Urothelium cell line (cell line): ENCODE measurements at regions not wholly inside any gene's neighbourhood (a gene's known extent, or its start where the extent isn't known, plus 50 kb on each side); places are given as distances from the start of the nearest gene placed in this dataset.
"Not testable (repeated sequence)": the region's sequence is repeated elsewhere in the genome, so short reads cannot be mapped to it uniquely, and the experiment has no call there.

Source experiments
- DNase-seq: peaks from one replicate; pipeline ENCODE4 v3.0.0; 2011; ENCODE audit warnings: low spot score, mixed read lengths
- FAIRE-seq: peaks from 2 replicates; lab custom pipeline; 2011; peaks lifted over from hg19 to GRCh38; lab: Jason Lieb, UNC

- no peak for FAIRE-seq
- DNase-seq = no peak
Measured at GRCh38 chr1:65527190-65527589, 106.7 kb downstream of the LEPR start.

- FAIRE-seq (no peak), DNase-seq (no peak)
Measured at GRCh38 chr1:65527707-65528503, 107.4 kb downstream of the LEPR start.

- FAIRE-seq = no peak
- no peak for DNase-seq
Measured at GRCh38 chr1:65531972-65532570, 111.6 kb downstream of the LEPR start.

- FAIRE-seq (no peak), DNase-seq (no peak)
Measured at GRCh38 chr1:65535981-65536380, 115.5 kb downstream of the LEPR start.

GRCh38 chr1:65538086-65538485, 117.6 kb downstream of the LEPR start:
- DNase-seq (no peak), FAIRE-seq (no peak)

- FAIRE-seq = no peak
- no peak for DNase-seq
Measured at GRCh38 chr1:65538664-65539063, 118.2 kb downstream of the LEPR start.

GRCh38 chr1:65539266-65540131, 119.0 kb downstream of the LEPR start:
- FAIRE-seq (no peak), DNase-seq (no peak)

GRCh38 chr1:65541161-65541560, 120.7 kb downstream of the LEPR start:
- no peak for DNase-seq
- no peak for FAIRE-seq

- DNase-seq (no peak), FAIRE-seq (no peak)
Measured at GRCh38 chr1:65541865-65542264, 121.4 kb downstream of the LEPR start.

GRCh38 chr1:65542592-65542991, 122.1 kb downstream of the LEPR start:
- not testable (repeated sequence) for FAIRE-seq, DNase-seq

- DNase-seq, FAIRE-seq: not testable (repeated sequence)
Measured at GRCh38 chr1:65550306-65551010, 130.0 kb downstream of the LEPR start.

- not testable (repeated sequence) for FAIRE-seq, DNase-seq
Measured at GRCh38 chr1:65552484-65552883, 132.0 kb downstream of the LEPR start.

- not testable (repeated sequence) for DNase-seq, FAIRE-seq
Measured at GRCh38 chr1:65554086-65554764, 133.8 kb downstream of the LEPR start.

- FAIRE-seq (no peak), DNase-seq (no peak)
Measured at GRCh38 chr1:65554829-65555228, 134.4 kb downstream of the LEPR start.

GRCh38 chr1:65558215-65558614, 137.7 kb downstream of the LEPR start:
- FAIRE-seq = no peak
- no peak for DNase-seq

- FAIRE-seq (no peak), DNase-seq (no peak)
Measured at GRCh38 chr1:65564493-65564892, 144.0 kb downstream of the LEPR start.

GRCh38 chr1:65568285-65568684, 147.8 kb downstream of the LEPR start:
- no peak for DNase-seq
- no peak for FAIRE-seq

- FAIRE-seq = no peak
- DNase-seq = no peak
Measured at GRCh38 chr1:65572701-65573421, 152.4 kb downstream of the LEPR start.

- FAIRE-seq (no peak), DNase-seq (no peak)
Measured at GRCh38 chr1:65577278-65577677, 156.8 kb downstream of the LEPR start.

- not testable (repeated sequence) for FAIRE-seq, DNase-seq
Measured at GRCh38 chr1:65577982-65578381, 157.5 kb downstream of the LEPR start.
